Right atrium auricular region (tissue), 2 donors: ENCODE measurements at regions not wholly inside any gene's neighbourhood (a gene's known extent, or its start where the extent isn't known, plus 50 kb on each side); places are given as distances from the start of the nearest gene placed in this dataset.

ENCODE experiments used
- DNase-seq: peaks from one replicate; pipeline ENCODE4 v3.0.0-alpha.2; 2019; ENCODE audit warnings: low spot score
- H3K27ac ChIP-seq, 2 donors: fragments of 200-600 bp; sonication (generic); 1 replicate in 1 of 2; 2 replicates in 1 of 2; pipeline ENCODE4 v1.5.1; 2016 to 2019
- H3K27me3 ChIP-seq, 2 donors: fragments of 200-600 bp; sonication (generic); one replicate each; pipeline versions ENCODE4 v1.5.1 to v1.6.0; 2017 to 2019
- H3K36me3 ChIP-seq: fragments of 200-600 bp; sonication (generic); one replicate; pipeline ENCODE4 v1.5.1; 2016
- H3K4me1 ChIP-seq, 2 donors: fragments of 200-600 bp; sonication (generic); one replicate each; pipeline versions ENCODE4 v1.5.1 to v1.6.0; 2017 to 2019
- H3K4me3 ChIP-seq, 2 donors: fragments of 200-600 bp; sonication (generic); 1 replicate in 1 of 2; 2 replicates in 1 of 2; pipeline ENCODE4 v1.5.1; 2017 to 2019; ENCODE audit warnings: mild to moderate bottlenecking in 1 of 2, moderate library complexity in 1 of 2
- H3K9me3 ChIP-seq, 2 donors: fragments of 200-600 bp; sonication (generic); one replicate each; pipeline ENCODE4 v1.5.1; 2019
- TF ChIP-seq, protein P1 (sequence below), 2 donors: fragments of 200-600 bp; sonication (generic); IDR thresholded peaks; one replicate each; pipeline ENCODE4 v1.5.1; 2019; ENCODE audit warnings: antibody characterized with exemption in 2 of 2

DNA sequence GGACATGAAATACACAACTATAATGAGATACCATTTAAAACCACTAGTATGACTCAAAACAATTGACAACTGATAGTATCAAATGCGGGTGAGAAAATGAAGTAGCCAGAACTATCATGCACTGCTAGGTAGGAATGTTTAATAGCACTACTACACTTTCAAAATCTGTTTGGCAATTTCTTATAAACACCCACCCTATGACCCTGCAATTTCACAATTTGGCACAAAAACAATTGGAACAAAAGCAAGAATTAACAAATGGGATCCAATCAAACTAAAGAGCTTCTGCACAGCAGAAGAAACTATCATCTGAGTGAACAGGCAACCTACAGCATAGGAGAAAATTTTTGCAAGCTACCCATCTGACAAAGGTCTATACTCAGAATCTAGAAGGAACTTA, 431.2 kb upstream of the GYPC start:
- H3K27me3 ChIP-seq: no peaks in the 10 kb centered on the region
- H3K4me3 ChIP-seq: no peak overlapping the region
- DNase-seq: no peak
- H3K9me3 ChIP-seq: peaks cover 0 to 13% of the 10 kb centered on the region in 2 donors
- no peaks in the 10 kb centered on the region for H3K36me3 ChIP-seq
- TF ChIP-seq, protein P1, sequence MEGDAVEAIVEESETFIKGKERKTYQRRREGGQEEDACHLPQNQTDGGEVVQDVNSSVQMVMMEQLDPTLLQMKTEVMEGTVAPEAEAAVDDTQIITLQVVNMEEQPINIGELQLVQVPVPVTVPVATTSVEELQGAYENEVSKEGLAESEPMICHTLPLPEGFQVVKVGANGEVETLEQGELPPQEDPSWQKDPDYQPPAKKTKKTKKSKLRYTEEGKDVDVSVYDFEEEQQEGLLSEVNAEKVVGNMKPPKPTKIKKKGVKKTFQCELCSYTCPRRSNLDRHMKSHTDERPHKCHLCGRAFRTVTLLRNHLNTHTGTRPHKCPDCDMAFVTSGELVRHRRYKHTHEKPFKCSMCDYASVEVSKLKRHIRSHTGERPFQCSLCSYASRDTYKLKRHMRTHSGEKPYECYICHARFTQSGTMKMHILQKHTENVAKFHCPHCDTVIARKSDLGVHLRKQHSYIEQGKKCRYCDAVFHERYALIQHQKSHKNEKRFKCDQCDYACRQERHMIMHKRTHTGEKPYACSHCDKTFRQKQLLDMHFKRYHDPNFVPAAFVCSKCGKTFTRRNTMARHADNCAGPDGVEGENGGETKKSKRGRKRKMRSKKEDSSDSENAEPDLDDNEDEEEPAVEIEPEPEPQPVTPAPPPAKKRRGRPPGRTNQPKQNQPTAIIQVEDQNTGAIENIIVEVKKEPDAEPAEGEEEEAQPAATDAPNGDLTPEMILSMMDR (IDR thresholded peaks at IDR 0.05): no peak
- no peaks in the 10 kb centered on the region for H3K4me1 ChIP-seq
- H3K27ac ChIP-seq: no peak overlapping the region

DNA sequence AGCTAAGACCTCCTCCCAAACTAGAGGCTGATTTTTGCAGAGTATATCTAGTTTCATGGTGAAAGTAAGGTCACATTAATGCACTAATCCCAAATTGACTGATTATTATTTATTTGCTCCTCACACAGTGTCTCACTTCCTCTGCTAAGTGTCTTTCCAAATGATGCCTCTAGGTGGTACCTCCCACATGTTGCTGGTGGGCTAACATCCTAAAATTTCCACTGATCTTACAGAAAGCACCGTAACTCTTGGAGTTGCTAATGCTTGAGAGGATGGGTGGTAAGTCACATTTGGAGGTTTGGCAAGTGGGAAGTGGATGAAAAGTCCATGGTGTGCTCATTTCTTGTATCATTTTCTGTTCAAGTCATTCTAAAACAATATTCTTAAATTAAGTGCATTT, 428.7 kb upstream of the GYPC start:
- peaks cover 0 to 13% of the 10 kb centered on the region in 2 donors for H3K9me3 ChIP-seq
- no peak overlapping the region for H3K4me3 ChIP-seq
- no peak overlapping the region for H3K27ac ChIP-seq
- no peaks in the 10 kb centered on the region for H3K4me1 ChIP-seq
- H3K27me3 ChIP-seq: no peaks in the 10 kb centered on the region
- TF ChIP-seq, protein P1 (IDR thresholded peaks at IDR 0.05): peak in 1 of 2 donors; percentile 20
- DNase-seq: no peak
- no peaks in the 10 kb centered on the region for H3K36me3 ChIP-seq

DNA sequence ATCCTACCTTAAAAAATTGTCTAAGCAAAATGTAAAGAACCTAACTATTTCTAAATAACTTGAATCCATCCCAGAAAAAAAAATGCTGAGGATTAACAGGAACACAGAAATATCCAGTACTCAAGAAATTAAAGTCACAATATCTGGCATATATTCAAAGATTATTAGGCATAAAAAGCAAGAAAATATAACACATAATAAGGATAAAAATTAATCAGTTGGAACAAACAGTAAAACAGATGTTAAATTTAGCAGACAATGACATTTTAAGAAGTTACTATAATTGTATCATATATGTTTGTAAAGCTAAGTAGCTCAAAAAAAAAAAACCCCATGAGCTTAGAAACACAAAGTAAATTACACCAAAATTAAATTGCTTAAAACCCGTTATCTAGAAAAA, 427.4 kb upstream of the GYPC start:
- Histone ChIP-seq H3K4me3 (no peak overlapping the region), H3K36me3 (no peaks in the 10 kb centered on the region), H3K4me1 (no peaks in the 10 kb centered on the region), H3K27ac (no peak overlapping the region), H3K9me3 (peaks cover 0 to 13% of the 10 kb centered on the region in 2 donors), H3K27me3 (no peaks in the 10 kb centered on the region)
- DNase-seq: no peak
- TF ChIP-seq, protein P1 (IDR thresholded peaks at IDR 0.05): no peak

DNA sequence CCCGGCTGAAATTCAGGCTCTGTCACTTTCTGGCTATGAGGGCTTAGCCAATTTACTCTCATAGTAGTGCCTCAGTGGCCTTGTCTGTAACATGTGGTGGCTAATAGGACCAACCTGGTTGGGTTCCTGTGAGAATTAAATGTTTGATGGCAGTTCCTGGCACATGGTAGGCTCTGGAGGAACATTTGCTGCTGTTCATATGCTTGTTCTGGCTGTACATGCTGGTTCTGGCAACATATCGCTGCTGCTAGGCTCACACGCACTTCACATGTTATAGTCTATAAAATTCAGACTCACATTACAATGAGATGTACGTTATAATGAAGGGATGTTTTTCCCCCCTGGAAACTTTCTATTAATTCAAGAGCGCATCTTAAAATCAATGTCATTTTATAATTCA, 417.7 kb upstream of the GYPC start:
- Histone ChIP-seq H3K27me3 (no peaks in the 10 kb centered on the region), H3K9me3 (no peaks in the 10 kb centered on the region), H3K4me3 (no peak overlapping the region), H3K36me3 (no peaks in the 10 kb centered on the region), H3K27ac (no peak overlapping the region), H3K4me1 (peaks cover 0 to 15% of the 10 kb centered on the region in 2 donors)
- no peak for DNase-seq
- TF ChIP-seq, protein P1 (IDR thresholded peaks at IDR 0.05): no peak

DNA sequence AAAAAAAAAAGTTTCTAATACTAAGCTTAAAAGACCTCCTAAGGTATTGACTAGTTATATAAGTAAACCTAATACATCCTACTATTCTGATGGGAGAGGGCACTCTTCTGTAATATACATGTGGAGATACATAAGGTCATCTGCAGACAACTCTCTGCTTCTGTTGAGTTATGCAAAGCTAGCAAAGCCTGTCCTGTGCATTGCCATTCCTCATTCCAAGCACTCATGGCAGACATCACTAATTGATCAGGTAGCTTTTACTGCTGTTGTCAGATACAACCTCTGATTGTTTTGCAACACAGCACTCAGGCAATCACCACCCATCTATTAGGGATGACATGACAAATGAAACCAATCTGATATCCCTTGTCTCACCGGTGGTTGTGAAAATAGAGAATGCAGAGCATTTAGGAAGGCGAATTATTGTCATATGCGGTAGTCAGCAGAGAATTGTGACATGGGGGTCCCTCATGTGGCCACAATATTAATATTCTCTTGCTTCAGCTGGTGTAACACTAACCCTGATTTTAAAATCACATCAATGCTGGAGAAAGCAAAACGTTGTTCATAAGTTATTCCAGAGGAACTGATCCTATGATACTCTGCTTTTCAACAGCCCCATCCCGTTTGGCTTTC, 416.5 kb upstream of the GYPC start:
- H3K9me3 ChIP-seq: no peaks in the 10 kb centered on the region
- DNase-seq: no peak
- H3K27ac ChIP-seq: no peak overlapping the region
- no peak overlapping the region for H3K4me3 ChIP-seq
- peaks cover 0 to 15% of the 10 kb centered on the region in 2 donors for H3K4me1 ChIP-seq
- H3K27me3 ChIP-seq: no peaks in the 10 kb centered on the region
- no peaks in the 10 kb centered on the region for H3K36me3 ChIP-seq
- TF ChIP-seq, protein P1 (IDR thresholded peaks at IDR 0.05): no peak

DNA sequence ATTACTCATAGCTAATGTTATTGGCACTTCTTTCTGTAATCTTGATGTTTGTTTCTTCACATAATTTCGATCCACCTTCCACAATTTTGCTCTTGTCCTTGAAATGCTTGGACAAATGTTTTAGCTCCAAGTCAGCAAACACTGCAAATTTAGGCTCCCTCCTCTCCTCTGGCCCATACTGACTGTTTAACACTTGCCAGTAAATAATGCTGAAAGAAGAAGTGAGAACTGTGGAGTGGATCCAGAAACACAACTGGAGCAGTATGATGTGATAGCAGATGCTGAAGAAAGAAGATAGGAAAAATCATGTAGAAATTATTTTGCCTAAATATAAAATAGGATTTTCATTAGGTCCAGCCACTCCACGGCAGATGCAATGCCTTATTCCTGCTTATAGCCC, 415.0 kb upstream of the GYPC start:
- Histone ChIP-seq H3K36me3 (no peaks in the 10 kb centered on the region), H3K4me1 (peaks cover 0 to 15% of the 10 kb centered on the region in 2 donors)

More for the DNA sequence above, 415.0 kb upstream of the GYPC start:
- H3K27me3 ChIP-seq: no peaks in the 10 kb centered on the region
- no peak overlapping the region for H3K4me3 ChIP-seq
- peak overlapping the region in 1 of 2 donors; percentile 0 for H3K27ac ChIP-seq
- DNase-seq: no peak
- TF ChIP-seq, protein P1 (IDR thresholded peaks at IDR 0.05): no peak
- H3K9me3 ChIP-seq: no peaks in the 10 kb centered on the region
